Upper lobe of left lung (tissue), 6 donors: ENCODE measurements at regions not wholly inside any gene's neighbourhood (a gene's known extent, or its start where the extent isn't known, plus 50 kb on each side); places are given as distances from the start of the nearest gene placed in this dataset.
A peak's percentile ranks its signal among the peaks of the same experiment; 100 is the strongest.
"Not testable (repeated sequence)": the region's sequence is repeated elsewhere in the genome, so short reads cannot be mapped to it uniquely, and the experiment has no call there.

ENCODE experiments used
- ATAC-seq, 2 donors: fragments of 200-7000 bp; cut with Tn5 transposase; one replicate each; pipeline ENCODE4 v1.9.1; 2022; ENCODE audit warnings: mild to moderate bottlenecking in 2 of 2, moderate library complexity in 2 of 2; ENCODE audit not compliant: low FRiP score in 2 of 2
- DNase-seq, 2 donors: peaks; one replicate each; pipeline ENCODE4 v3.0.0-alpha.2; 2019 to 2020
- H3K27ac ChIP-seq, 4 donors: fragments of 200-600 bp; sonication (generic); one replicate each; pipeline ENCODE4 v1.5.1; 2016 to 2019
- H3K27me3 ChIP-seq, 4 donors: fragments of 200-600 bp; sonication (generic); one replicate each; pipeline ENCODE4 v1.5.1; 2017 to 2019
- H3K36me3 ChIP-seq, 4 donors: fragments of 200-600 bp; sonication (generic); one replicate each; pipeline ENCODE4 v1.5.1; 2016 to 2019
- H3K4me1 ChIP-seq, 4 donors: fragments of 200-600 bp; sonication (generic); one replicate each; pipeline ENCODE4 v1.5.1; 2018 to 2019
- H3K4me3 ChIP-seq, 4 donors: fragments of 200-600 bp; sonication (generic); one replicate each; pipeline ENCODE4 v1.5.1; 2017 to 2019; ENCODE audit warnings: mild to moderate bottlenecking in 2 of 4, moderate library complexity in 1 of 4
- H3K9me3 ChIP-seq, 4 donors: fragments of 200-600 bp; sonication (generic); one replicate each; pipeline ENCODE4 v1.5.1; 2018 to 2019
- WGBS, 2 donors: methylation state at CpG; one replicate each; pipeline ENCODE4 v1.1.5; 2017 to 2018; 5-methylcytosine and 5-hydroxymethylcytosine counted together
- donor health status: DM: no; HTN: no; CAD: no; lungs with moderate emphysema.
- donor health status: DM: no; HTN: yes; CAD: no; lungs with severe emphysema.

DNA sequence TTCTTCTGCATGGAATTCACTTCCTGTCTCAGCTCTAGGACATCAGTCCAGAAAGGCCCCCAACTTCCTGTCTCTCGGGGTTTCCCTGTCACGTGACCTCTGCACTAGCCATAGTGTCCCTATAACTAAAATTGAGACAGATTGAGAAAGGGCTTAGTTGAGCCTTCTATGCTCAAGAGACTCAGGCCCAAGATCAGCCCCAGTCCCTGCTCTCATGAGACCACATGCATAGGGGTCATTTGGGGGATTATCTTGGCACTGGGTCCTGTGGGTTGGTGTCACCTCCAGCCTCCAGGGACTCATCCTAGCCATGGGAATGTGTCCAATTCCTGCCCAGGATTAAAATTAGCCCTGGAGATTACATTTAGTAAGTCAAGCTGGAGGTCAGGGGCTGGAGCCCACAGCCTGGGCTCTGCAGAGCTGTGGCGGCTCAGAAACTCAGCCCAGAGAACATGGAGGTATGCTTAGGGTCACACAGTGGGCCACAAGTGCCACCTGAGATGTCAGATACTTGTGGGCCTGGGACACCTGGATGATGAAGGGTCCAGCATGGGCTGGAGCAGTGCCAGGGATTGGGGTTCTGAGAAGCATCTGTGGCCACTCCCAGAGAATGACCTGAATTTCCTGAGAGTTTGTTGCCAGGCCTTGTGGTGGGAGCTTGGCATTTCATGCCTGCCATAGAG lies 174.3 kb upstream of the TPTE start:
- DNase-seq: peak in 1 of 2 donors; percentile 39
- not testable (repeated sequence) for H3K36me3 ChIP-seq, H3K4me1 ChIP-seq, H3K27me3 ChIP-seq, H3K27ac ChIP-seq, H3K4me3 ChIP-seq
- peaks cover 3 to 53% (median 30%) of the 10 kb centered on the region in 4 donors for H3K9me3 ChIP-seq
- WGBS, 2 donors: 77 to 78% methylated on average over 3 of the region's 3 CpGs
- peak; percentile 9 to 34 for ATAC-seq

DNA sequence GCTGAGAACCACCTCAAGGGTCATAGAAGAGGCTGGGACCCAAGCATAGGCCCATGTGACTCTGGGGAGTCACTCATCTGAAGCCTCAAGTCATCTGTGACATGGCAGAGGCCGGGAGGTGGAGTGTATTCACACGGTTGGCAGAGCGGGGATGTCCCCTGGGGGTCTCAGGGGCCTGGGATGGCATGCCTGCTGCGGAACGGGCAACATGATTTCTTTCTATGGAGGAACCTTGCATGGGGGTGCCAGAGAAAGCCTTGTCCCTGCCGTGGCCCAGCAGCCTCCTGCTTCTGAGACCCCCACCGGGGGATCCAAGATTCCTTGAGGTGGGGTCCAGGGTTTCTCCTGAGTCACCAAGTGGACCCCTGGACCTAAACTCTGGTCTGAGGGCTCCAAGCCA lies 173.7 kb upstream of the TPTE start:
- not testable (repeated sequence) for H3K4me1 ChIP-seq, H3K36me3 ChIP-seq, H3K4me3 ChIP-seq, H3K27ac ChIP-seq, H3K27me3 ChIP-seq
- 67 to 74% methylated on average over 7 of the region's 7 CpGs for WGBS, 2 donors
- ATAC-seq (peak; percentile 6 to 38), DNase-seq (peak in 1 of 2 donors; percentile 80)
- H3K9me3 ChIP-seq: peaks cover 3 to 53% (median 30%) of the 10 kb centered on the region in 4 donors

DNA sequence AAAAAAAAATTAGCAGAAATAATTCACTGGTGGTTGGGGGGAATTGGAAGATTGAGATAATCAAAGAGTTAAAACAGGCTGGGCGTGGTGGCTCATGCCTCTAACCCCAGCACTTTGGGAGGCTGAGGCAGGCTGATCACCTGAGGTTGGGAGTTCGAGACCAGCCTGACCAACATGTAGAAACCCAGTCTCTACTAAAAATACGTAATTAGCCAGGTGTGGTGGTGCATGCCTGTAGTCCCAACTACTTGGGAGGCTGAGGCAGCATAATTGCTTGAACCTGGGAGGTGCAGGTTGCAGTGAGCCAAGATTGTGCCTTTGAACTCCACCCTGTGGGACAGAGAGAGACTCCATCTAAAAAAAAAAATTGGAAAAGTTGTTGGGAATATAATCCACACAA lies 173.2 kb upstream of the TPTE start:
- peaks cover 3 to 51% (median 28%) of the 10 kb centered on the region in 4 donors for H3K9me3 ChIP-seq
- DNase-seq, H3K36me3 ChIP-seq, H3K27me3 ChIP-seq, ATAC-seq, H3K27ac ChIP-seq, H3K4me3 ChIP-seq, H3K4me1 ChIP-seq: not testable (repeated sequence)
- 39 to 43% methylated on average over 3 of the region's 3 CpGs for WGBS, 2 donors

DNA sequence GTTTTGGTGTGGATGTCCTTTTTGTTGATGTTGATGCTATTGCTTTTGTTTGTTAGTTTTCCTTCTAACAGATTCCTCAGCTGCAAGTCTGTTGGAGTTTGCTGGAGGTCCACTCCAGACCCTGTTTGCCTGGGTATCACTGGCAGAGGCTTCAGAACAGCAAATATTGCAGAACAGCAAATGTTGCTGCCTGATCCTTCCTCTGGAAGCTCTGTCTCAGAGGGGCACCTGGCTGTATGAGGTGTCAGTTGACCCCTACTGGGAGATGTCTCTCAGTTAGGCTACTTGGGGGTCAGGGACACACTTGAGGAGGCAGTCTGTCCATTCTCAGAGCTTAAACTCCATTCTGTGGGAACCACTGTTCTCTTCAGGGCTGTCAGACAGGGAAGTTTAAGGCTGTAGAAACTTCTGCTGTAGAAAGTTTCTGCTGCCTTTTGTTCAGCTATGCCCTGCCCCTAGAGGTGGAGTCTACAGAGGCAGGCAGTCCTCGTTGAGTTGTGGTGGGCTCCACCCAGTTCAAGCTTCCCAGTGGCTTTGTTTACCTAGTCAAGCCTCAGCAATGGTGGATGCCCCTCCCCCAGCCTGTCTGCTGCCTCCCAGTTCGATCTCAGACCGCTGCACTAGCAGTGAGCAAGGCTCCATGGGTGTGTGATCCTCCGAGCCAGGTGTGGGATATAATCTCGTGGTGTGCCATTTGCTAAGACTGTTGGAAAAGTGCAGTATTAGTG lies 166.4 kb upstream of the TPTE start:
- H3K36me3 ChIP-seq, H3K4me3 ChIP-seq, DNase-seq, H3K27ac ChIP-seq, H3K4me1 ChIP-seq, H3K27me3 ChIP-seq: not testable (repeated sequence)
- H3K9me3 ChIP-seq: peaks cover 0 to 40% (median 14%) of the 10 kb centered on the region in 4 donors
- ATAC-seq: peak; percentile 2 to 23
- WGBS, 2 donors: 40 to 42% methylated on average over 5 of the region's 5 CpGs

DNA sequence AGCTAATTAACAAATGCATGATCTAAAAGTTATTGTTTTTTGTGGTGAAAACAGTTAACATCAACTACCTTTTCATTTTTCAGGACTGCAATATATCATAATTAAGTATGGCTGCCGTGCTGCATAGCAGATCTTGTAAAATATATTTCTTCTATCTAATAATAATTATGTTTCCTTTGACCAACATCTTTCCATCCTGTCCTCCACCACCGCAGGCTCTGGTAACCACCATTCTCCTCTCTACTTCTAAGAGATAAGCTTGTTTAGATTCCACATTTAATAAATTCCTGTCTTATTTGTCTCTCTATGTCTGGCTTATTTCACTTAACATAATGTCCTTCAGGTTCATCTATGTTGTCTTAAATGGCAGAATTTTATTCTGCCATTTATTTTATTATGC lies 162.3 kb upstream of the TPTE start:
- not testable (repeated sequence) for H3K4me3 ChIP-seq, DNase-seq, H3K27ac ChIP-seq, H3K36me3 ChIP-seq, ATAC-seq, H3K4me1 ChIP-seq, H3K27me3 ChIP-seq
- H3K9me3 ChIP-seq: peaks cover 0 to 26% (median 12%) of the 10 kb centered on the region in 4 donors
- WGBS, 2 donors: 66 to 72% methylated on average over 2 of the region's 2 CpGs

DNA sequence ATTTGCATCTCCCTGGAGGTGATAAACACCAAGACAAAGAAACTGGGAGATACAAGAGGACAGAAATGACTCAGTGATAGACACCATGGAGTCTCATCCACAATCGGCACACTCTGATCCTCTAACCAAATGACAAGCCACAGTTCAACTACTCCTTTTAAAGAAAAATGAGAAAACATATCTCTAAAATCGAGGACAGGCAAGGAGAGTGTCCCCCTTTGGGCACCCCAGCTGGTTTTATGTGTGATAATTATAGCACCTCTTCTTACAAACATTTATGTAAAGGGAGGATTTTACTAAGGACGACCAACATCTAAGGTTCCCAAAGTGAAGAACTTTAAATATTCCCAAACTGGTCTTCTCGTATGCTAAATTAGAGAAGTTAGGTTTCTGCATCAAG lies 161.5 kb upstream of the TPTE start:
- H3K9me3 ChIP-seq: peaks cover 0 to 24% (median 8%) of the 10 kb centered on the region in 4 donors
- not testable (repeated sequence) for H3K27ac ChIP-seq, H3K4me3 ChIP-seq, DNase-seq, ATAC-seq, H3K36me3 ChIP-seq, H3K27me3 ChIP-seq, H3K4me1 ChIP-seq
- WGBS, 2 donors: 55 to 58% methylated on average over 4 of the region's 4 CpGs

DNA sequence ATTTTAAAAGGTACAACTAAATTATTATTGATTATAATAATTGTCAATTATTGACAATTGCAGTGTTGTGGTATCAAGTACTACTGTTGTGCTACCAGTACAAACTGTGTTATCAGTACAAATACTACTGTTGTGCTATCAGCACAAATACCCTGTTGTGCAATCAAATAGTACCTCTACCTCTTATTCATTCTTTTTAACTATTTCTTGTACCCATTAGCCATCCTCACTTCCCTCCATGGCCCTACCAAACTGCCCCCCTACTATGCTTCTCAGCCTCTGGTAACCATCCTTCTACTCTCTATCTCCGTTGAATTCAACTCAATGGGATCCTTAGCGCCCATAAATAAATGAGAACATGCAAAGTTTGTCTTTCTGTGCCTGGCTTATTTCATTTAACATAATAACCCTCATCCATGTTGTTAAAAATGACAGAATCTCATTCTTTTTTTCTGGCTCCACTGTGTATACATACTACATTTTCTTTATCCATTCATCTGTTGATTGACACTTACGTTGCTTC lies 160.1 kb upstream of the TPTE start:
- not testable (repeated sequence) for H3K36me3 ChIP-seq, H3K4me1 ChIP-seq, DNase-seq, H3K4me3 ChIP-seq, H3K27me3 ChIP-seq, H3K27ac ChIP-seq
- H3K9me3 ChIP-seq: peaks cover 0 to 18% (median 4%) of the 10 kb centered on the region in 4 donors
- ATAC-seq: peak; percentile 2 to 4
- WGBS, 2 donors: 33 to 41% methylated on average over 2 to 3 of the region's 3 CpGs

DNA sequence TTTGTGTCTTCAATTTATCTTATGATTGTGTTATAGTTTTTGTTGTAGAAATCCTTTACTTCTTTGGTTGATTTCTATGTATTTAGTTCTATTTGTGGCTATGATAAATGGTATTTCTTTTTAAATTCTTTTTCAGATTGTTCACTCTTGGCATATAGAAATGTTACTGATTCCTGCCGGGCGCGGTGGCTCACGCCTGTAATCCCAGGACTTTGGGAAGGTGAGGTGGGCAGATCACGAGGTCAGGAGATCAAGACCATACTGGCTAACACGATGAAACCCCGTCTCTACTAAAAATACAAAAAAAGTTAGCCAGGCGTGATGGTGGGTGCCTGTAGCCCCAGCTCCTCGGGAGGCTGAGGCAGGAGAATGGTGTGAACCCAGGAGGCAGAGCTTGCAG lies 158.6 kb upstream of the TPTE start:
- ATAC-seq, H3K4me3 ChIP-seq, H3K27ac ChIP-seq, H3K4me1 ChIP-seq, H3K36me3 ChIP-seq, H3K27me3 ChIP-seq: not testable (repeated sequence)
- DNase-seq: peak in 1 of 2 donors; percentile 66
- peaks cover 0 to 12% (median 4%) of the 10 kb centered on the region in 4 donors for H3K9me3 ChIP-seq
- 64 to 67% methylated on average over 9 of the region's 9 CpGs for WGBS, 2 donors

DNA sequence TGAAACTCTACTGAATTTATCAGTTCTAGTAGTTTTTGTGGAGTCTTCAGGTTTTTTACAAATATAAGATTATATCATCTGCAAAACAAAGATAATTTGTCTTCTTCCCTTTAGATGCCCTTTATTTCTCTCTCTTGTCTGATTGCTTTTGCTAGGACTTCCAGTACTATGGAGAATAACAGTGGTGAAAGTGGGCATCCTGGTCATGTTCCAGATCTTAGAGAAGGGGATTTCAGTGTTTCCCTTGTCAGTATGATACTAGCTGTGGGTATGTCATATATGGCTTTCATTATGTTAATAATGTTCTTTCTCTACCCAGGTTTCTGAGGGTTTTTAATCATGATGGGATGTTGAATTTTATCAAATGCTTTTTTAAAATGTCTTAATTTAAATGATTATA lies 158.1 kb upstream of the TPTE start:
- DNase-seq, ATAC-seq: not testable (repeated sequence)
- peaks cover 0 to 11% (median 4%) of the 10 kb centered on the region in 4 donors for H3K9me3 ChIP-seq

DNA sequence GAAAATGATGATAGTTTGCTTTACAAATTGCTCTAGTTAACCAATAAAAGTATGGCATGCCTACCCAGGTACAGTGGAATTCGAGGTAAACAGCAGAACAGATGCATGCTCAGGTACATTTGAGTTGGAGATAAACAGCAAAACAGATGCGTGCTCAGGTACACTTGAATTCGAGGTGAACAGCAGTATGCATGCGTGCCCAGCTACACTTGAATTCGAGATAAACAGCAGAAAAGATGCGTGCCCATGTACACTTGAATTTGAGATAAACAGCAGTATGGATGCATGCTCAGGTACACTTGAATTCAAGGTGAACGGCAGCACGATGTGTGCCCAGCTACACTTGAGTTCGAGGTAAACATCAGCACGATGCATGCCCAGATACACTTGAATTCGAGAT lies 155.2 kb upstream of the TPTE start:
- H3K4me1 ChIP-seq, H3K9me3 ChIP-seq, DNase-seq, ATAC-seq, H3K36me3 ChIP-seq, H3K27me3 ChIP-seq, H3K27ac ChIP-seq, H3K4me3 ChIP-seq: not testable (repeated sequence)
- 47 to 51% methylated on average over 7 to 8 of the region's 11 CpGs for WGBS, 2 donors

More for the DNA sequence above, 158.1 kb upstream of the TPTE start:
- not testable (repeated sequence) for H3K27me3 ChIP-seq, H3K4me3 ChIP-seq, H3K4me1 ChIP-seq, H3K36me3 ChIP-seq, H3K27ac ChIP-seq

DNA sequence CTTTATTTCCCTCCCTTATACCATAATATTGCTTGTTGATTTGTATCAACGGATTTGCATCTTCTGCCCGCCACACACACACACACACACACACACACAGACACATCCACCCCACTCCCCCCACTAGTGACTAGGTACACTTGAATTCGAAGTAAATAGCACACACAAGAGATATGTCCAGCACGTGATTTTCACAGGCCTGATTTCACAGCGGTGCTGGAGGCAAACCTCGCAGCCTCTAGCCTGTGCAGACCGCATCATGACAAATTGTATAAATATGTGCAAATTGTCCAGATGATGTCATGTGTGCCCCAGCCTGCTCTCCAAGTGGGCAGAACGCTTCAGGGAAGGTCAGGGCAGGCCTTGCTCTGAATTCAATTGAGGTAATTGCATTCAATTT lies 153.8 kb upstream of the TPTE start:
- ATAC-seq: peak; percentile 5 to 38
- not testable (repeated sequence) for H3K9me3 ChIP-seq, H3K4me3 ChIP-seq, H3K27ac ChIP-seq, H3K4me1 ChIP-seq, H3K27me3 ChIP-seq, H3K36me3 ChIP-seq, DNase-seq
- 59 to 62% methylated on average over 7 of the region's 8 CpGs for WGBS, 2 donors

DNA sequence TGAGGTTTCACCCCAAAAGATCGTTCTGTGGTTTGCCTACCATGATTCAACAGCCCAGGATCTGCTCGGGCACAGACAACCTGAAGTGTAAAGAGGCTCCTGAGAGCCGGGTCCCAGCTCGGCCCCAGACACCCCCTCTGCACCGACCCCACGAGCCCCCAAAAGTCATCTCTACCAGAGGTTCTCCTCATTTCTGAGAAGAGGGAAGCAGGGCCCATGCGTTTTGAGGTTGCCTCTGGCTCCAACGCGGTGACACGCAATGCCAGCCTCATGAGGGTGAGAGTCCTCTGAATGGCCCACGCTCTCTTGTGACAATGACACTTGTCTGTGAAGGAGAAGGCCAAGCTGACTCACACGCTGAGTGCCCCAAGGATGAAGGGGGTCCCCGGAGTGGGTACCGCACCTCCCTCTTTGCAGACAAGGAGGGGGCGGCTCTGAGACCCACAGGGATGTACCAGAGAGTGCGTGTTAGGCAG lies 153.0 kb upstream of the TPTE start:
- ATAC-seq: peak; percentile 47 to 70
- H3K4me3 ChIP-seq, H3K36me3 ChIP-seq, H3K27ac ChIP-seq, H3K4me1 ChIP-seq, H3K27me3 ChIP-seq: not testable (repeated sequence)
- peaks cover 0 to 10% (median 3%) of the 10 kb centered on the region in 4 donors for H3K9me3 ChIP-seq
- 71 to 77% methylated on average over 16 of the region's 16 CpGs for WGBS, 2 donors
- DNase-seq: peak in 1 of 2 donors; percentile 89

DNA sequence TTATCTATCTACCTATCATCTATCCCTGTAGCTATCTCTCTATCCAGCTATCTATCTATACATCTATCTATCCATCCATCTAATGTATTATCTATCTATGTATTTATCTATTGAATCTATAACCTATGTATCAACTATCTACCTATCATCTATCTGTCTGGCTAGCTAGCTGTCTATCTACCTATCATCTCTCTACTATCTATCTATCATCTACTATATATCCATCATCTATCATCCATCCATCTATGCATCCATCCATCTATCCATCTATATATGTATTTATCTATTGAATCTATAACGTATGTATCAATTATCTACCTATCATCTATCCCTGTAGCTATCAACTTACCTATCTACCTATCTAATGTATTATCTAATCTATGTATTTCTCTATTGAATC lies 152.1 kb upstream of the TPTE start:
- peaks cover 0 to 10% (median 3%) of the 10 kb centered on the region in 4 donors for H3K9me3 ChIP-seq
- H3K4me1 ChIP-seq, H3K27ac ChIP-seq, DNase-seq, H3K4me3 ChIP-seq, H3K27me3 ChIP-seq, H3K36me3 ChIP-seq, ATAC-seq: not testable (repeated sequence)
- WGBS, 2 donors: 59 to 74% methylated on average over 1 of the region's 1 CpG
